SU-DHL-6 (cell line): ENCODE measurements at regions not wholly inside any gene's neighbourhood (a gene's known extent, or its start where the extent isn't known, plus 50 kb on each side); places are given as distances from the start of the nearest gene placed in this dataset.

Experiments used
- H2AFZ ChIP-seq: fragments of 200-600 bp; sonication (generic); 2 replicates; pipeline ENCODE4 v1.6.1; 2014; ENCODE audit warnings: low read depth, mild to moderate bottlenecking, moderate library complexity, mixed read lengths, antibody characterized with exemption, low read length; ENCODE audit not compliant: severe bottlenecking
- H3F3A ChIP-seq: fragments of 200-600 bp; shearing (Covaris generic); 2 replicates; pipeline ENCODE4 v1.6.0; 2016; ENCODE audit warnings: antibody characterized with exemption, mild to moderate bottlenecking; ENCODE audit not compliant: insufficient read depth
- H3K27ac ChIP-seq: fragments of 200-600 bp; sonication (generic); 2 replicates; pipeline ENCODE4 v1.5.1; 2016; ENCODE audit warnings: low read depth, mild to moderate bottlenecking, low read length, moderate library complexity, mixed read lengths
- H3K27me3 ChIP-seq: fragments of 200-600 bp; sonication (generic), shearing (Covaris generic); 2 replicates; pipeline ENCODE4 v1.6.0; 2014; ENCODE audit warnings: mild to moderate bottlenecking, low read length
- H3K36me3 ChIP-seq: fragments of 200-600 bp; sonication (generic); 2 replicates; pipeline ENCODE4 v1.6.1; 2014; ENCODE audit warnings: mild to moderate bottlenecking, low read length, mixed read lengths
- H3K4me2 ChIP-seq: fragments of 300-600, 200-600 bp; shearing (Covaris generic), sonication (generic); 2 replicates; pipeline ENCODE4 v1.6.0; 2014; ENCODE audit warnings: low read length, low read depth, mild to moderate bottlenecking; ENCODE audit not compliant: poor library complexity, severe bottlenecking
- H3K4me3 ChIP-seq: fragments of 200-600 bp; sonication (generic); 2 replicates; pipeline ENCODE4 v1.5.1; 2014; ENCODE audit warnings: antibody characterized with exemption, low read length, mild to moderate bottlenecking, mixed read lengths; ENCODE audit not compliant: insufficient read depth, poor library complexity, severe bottlenecking
- H3K79me2 ChIP-seq: fragments of 200-600 bp; sonication (generic); 2 replicates; pipeline ENCODE4 v1.6.1; 2014; ENCODE audit warnings: mild to moderate bottlenecking, low read length, moderate library complexity; ENCODE audit not compliant: insufficient read depth
- H3K9ac ChIP-seq: fragments of 200-600 bp; sonication (generic); 2 replicates; pipeline ENCODE4 v1.7.0; 2014; ENCODE audit warnings: mild to moderate bottlenecking, low read length
- H3K9me2 ChIP-seq: fragments of 200-600 bp; sonication (generic); replicated peaks from 2 replicates; pipeline ENCODE4 v1.6.1; 2014; ENCODE audit warnings: low read length; ENCODE audit not compliant: insufficient read depth
- H3K9me3 ChIP-seq: fragments of 200-600 bp; sonication (generic); 2 replicates; pipeline ENCODE4 v1.6.1; 2014; ENCODE audit warnings: low read length, mixed read lengths; ENCODE audit not compliant: insufficient read depth
- H4K20me1 ChIP-seq: fragments of 200-600 bp; sonication (generic); 2 replicates; pipeline ENCODE4 v1.6.1; 2014; ENCODE audit warnings: low read depth, mild to moderate bottlenecking, antibody characterized with exemption, low read length, moderate library complexity, mixed read lengths
- CTCF ChIP-seq: fragments of 200-600 bp; sonication (generic); IDR thresholded peaks from one replicate; pipeline ENCODE4 v1.5.1; 2017; ENCODE audit warnings: antibody characterized with exemption, mild to moderate bottlenecking, low read length, moderate library complexity; ENCODE audit not compliant: insufficient read depth, poor library complexity, severe bottlenecking
- EZH2phosphoT487 ChIP-seq: fragments of 200-600 bp; sonication (generic), shearing (Covaris generic); conservative IDR thresholded peaks from 2 replicates; pipeline ENCODE4 v1.6.1; 2018; ENCODE audit warnings: mild to moderate bottlenecking, antibody characterized with exemption, low read length, moderate library complexity, mixed read lengths

- H3K9ac ChIP-seq: no peak overlapping the region
Observed at GRCh38 chr2:60629801-60630385, 76.4 kb upstream of the BCL11A start.

GRCh38 chr2:60633615-60634014 lies 80.2 kb upstream of the BCL11A start:
- Histone ChIP-seq H3K27ac (no peak overlapping the region), H3K36me3 (no peaks in the 10 kb centered on the region), H3K27me3 (no peaks in the 10 kb centered on the region), H3K9ac (no peak overlapping the region), H3F3A (no peaks in the 10 kb centered on the region), H3K79me2 (no peaks in the 10 kb centered on the region), H3K9me2 (no peaks in the 10 kb centered on the region), H4K20me1 (no peaks in the 10 kb centered on the region), H3K9me3 (no peaks in the 10 kb centered on the region), H3K4me2 (no peak overlapping the region), H2AFZ (no peak overlapping the region), H3K4me3 (no peak overlapping the region)
- no peak for TF ChIP-seq EZH2phosphoT487
- no peak for TF ChIP-seq CTCF

More at GRCh38 chr2:60629801-60630385, 76.4 kb upstream of the BCL11A start:
- H3K27ac ChIP-seq: no peak overlapping the region
- H2AFZ ChIP-seq: no peak overlapping the region
- no peaks in the 10 kb centered on the region for H3K27me3 ChIP-seq
- no peaks in the 10 kb centered on the region for H3K79me2 ChIP-seq
- no peak overlapping the region for H3K4me3 ChIP-seq
- H3K36me3 ChIP-seq: no peaks in the 10 kb centered on the region
- H3K4me2 ChIP-seq: no peak overlapping the region
- H4K20me1 ChIP-seq: no peaks in the 10 kb centered on the region
- no peak for TF ChIP-seq EZH2phosphoT487
- TF ChIP-seq CTCF: no peak
- no peaks in the 10 kb centered on the region for H3K9me2 ChIP-seq
- no peaks in the 10 kb centered on the region for H3K9me3 ChIP-seq
- H3F3A ChIP-seq: no peaks in the 10 kb centered on the region

- Histone ChIP-seq H3F3A (no peaks in the 10 kb centered on the region), H2AFZ (no peak overlapping the region), H3K27ac (no peak overlapping the region), H3K4me2 (no peak overlapping the region), H3K79me2 (no peaks in the 10 kb centered on the region), H3K4me3 (no peak overlapping the region), H3K9me2 (no peaks in the 10 kb centered on the region), H3K27me3 (no peaks in the 10 kb centered on the region), H3K9ac (no peak overlapping the region), H4K20me1 (no peaks in the 10 kb centered on the region), H3K9me3 (no peaks in the 10 kb centered on the region), H3K36me3 (no peaks in the 10 kb centered on the region)
- no peak for TF ChIP-seq EZH2phosphoT487
- no peak for TF ChIP-seq CTCF
Observed at GRCh38 chr2:60634438-60634837, 81.0 kb upstream of the BCL11A start.
